HepG2 (cell line): ENCODE measurements at regions not wholly inside any gene's neighbourhood (a gene's known extent, or its start where the extent isn't known, plus 50 kb on each side); places are given as distances from the start of the nearest gene placed in this dataset.

Experiments used
- ARNT2 ChIP-seq: sonication (generic); formaldehyde crosslinking; IDR thresholded peaks from 2 replicates; pipeline ENCODE4 v1.8.0; 2022; ENCODE audit warnings: mild to moderate bottlenecking, low read depth, missing genetic modification reagents, moderate library complexity
- SMC3 ChIP-seq: IDR thresholded peaks from 2 replicates; pipeline ENCODE4 v1.6.1; 2011; ENCODE audit warnings: low read length, improper control_type of control experiment
- ZBTB43 ChIP-seq: sonication (generic); formaldehyde crosslinking; conservative IDR thresholded peaks from 2 replicates; pipeline ENCODE4 v1.4.0; 2020; ENCODE audit warnings: missing genetic modification reagents

- TF ChIP-seq SMC3, result no peak
- no peak for TF ChIP-seq ZBTB43
- no peak for TF ChIP-seq ARNT2 (CRISPR knock-in tag)
These were observed 204.6 kb downstream of the RNF144A start for GRCh38 chr2:7121851-7122250.
